PC-9 (cell line): ENCODE measurements at regions not wholly inside any gene's neighbourhood (a gene's known extent, or its start where the extent isn't known, plus 50 kb on each side); places are given as distances from the start of the nearest gene placed in this dataset.

Source experiments
- BruUV-seq: library from RNA; stranded (reverse); fragments of 400-500 nt; replicated peaks from 2 replicates; lab custom pipeline; 2021; lab: Mats Ljungman, UMichigan
- CTCF ChIA-PET: fragments of 300-600 bp; sonication (Branson Sonifier 250); formaldehyde crosslinking; loops from one replicate; lab custom pipeline; 2022; ENCODE audit warnings: antibody characterized with exemption; lab: Charles Lee
- POLR2A ChIA-PET: fragments of 300-600 bp; sonication (Branson Sonifier 250); formaldehyde crosslinking; loops from one replicate; lab custom pipeline; 2022; ENCODE audit warnings: antibody characterized with exemption; ENCODE audit not compliant: unreplicated experiment; lab: Charles Lee
- DNase-seq, 2 experiments: peaks; one replicate each; pipeline versions ENCODE4 v3.0.0 to v3.0.0-alpha.2; 2015 to 2022; ENCODE audit warnings: mixed read lengths in 1 of 2
- H2AFZ ChIP-seq: fragments of 200-600 bp; sonication (generic); 2 replicates; pipeline ENCODE4 v1.8.1; 2017; ENCODE audit warnings: antibody characterized with exemption
- H3F3A ChIP-seq: fragments of 200-600 bp; sonication (generic); 2 replicates; pipeline ENCODE4 v1.8.1; 2017; ENCODE audit warnings: antibody characterized with exemption, mild to moderate bottlenecking, low read depth; ENCODE audit not compliant: insufficient read depth
- H3K27ac ChIP-seq: fragments of 200-600 bp; sonication (generic); 2 replicates; pipeline ENCODE4 v1.6.1; 2016; ENCODE audit warnings: mixed run types
- H3K27me3 ChIP-seq: fragments of 200-600 bp; sonication (generic); 2 replicates; pipeline ENCODE4 v1.6.1; 2016; ENCODE audit warnings: low read depth, mixed run types; ENCODE audit not compliant: insufficient read depth
- H3K36me3 ChIP-seq: fragments of 200-600 bp; sonication (generic); 2 replicates; pipeline ENCODE4 v1.6.1; 2016; ENCODE audit warnings: low read depth, mixed run types
- H3K4me1 ChIP-seq: fragments of 200-600 bp; sonication (generic); replicated peaks from 2 replicates; pipeline ENCODE4 v1.6.1; 2016; ENCODE audit warnings: mixed run types; ENCODE audit not compliant: insufficient read depth
- H3K4me2 ChIP-seq: fragments of 200-600 bp; sonication (generic); 2 replicates; pipeline ENCODE4 v1.6.1; 2017; ENCODE audit warnings: mixed run types
- H3K4me3 ChIP-seq: fragments of 200-600 bp; sonication (generic); 2 replicates; pipeline ENCODE4 v1.6.1; 2016; ENCODE audit warnings: mixed run types
- H3K79me2 ChIP-seq: fragments of 200-600 bp; sonication (generic); 2 replicates; pipeline ENCODE4 v1.6.1; 2017; ENCODE audit warnings: low read depth, mixed run types
- H3K9me2 ChIP-seq: fragments of 200-600 bp; sonication (generic); 2 replicates; pipeline ENCODE4 v1.8.1; 2017; ENCODE audit warnings: mild to moderate bottlenecking; ENCODE audit not compliant: insufficient read depth
- H3K9me3 ChIP-seq: fragments of 200-600 bp; sonication (generic); 2 replicates; pipeline ENCODE4 v1.8.1; 2016; ENCODE audit warnings: low read depth; ENCODE audit not compliant: insufficient read depth
- H4K20me1 ChIP-seq: fragments of 200-600 bp; sonication (generic); 2 replicates; pipeline ENCODE4 v1.8.1; 2017; ENCODE audit not compliant: insufficient read depth
- CTCF ChIP-seq: fragments of 200-600 bp; sonication (generic); conservative IDR thresholded peaks from 2 replicates; pipeline ENCODE4 v1.6.1; 2017; ENCODE audit warnings: mixed run types, antibody characterized with exemption, mild to moderate bottlenecking, moderate library complexity
- EZH2 ChIP-seq: fragments of 200-600 bp; sonication (generic); IDR thresholded peaks from 2 replicates; pipeline ENCODE4 v1.8.0; 2017; ENCODE audit warnings: antibody characterized with exemption, low read depth
- intact Hi-C: fragments of 100-400 bp; cut with micrococcal nuclease; formaldehyde crosslinking; loops from one replicate; pipeline ENCODE4 v1.10.0; 2022; ENCODE audit not compliant: unreplicated experiment

GRCh38 chr11:130622141-130622542 lies 173.7 kb downstream of the ADAMTS15 start:
- no peak overlapping the region for H2AFZ ChIP-seq
- no peak overlapping the region for H3K27ac ChIP-seq
- DNase-seq: peak in 1 of 2 experiments; percentile 45
- ChIA-PET CTCF (no interaction called here), POLR2A (no interaction called here)
- intact Hi-C loops: no loop called here
- no TSS peak for BruUV-seq
- H3K79me2 ChIP-seq: no peaks in the 10 kb centered on the region
- H3K4me2 ChIP-seq: no peak overlapping the region
- H3F3A ChIP-seq: no peaks in the 10 kb centered on the region
- H3K27me3 ChIP-seq: no peaks in the 10 kb centered on the region
- H3K36me3 ChIP-seq: no peaks in the 10 kb centered on the region
- no peaks in the 10 kb centered on the region for H3K9me2 ChIP-seq
- no peaks in the 10 kb centered on the region for H3K4me1 ChIP-seq
- no peaks in the 10 kb centered on the region; the same call in 1 of the 2 replicates for H3K9me3 ChIP-seq
- no peak overlapping the region for H3K4me3 ChIP-seq
- no peaks in the 10 kb centered on the region for H4K20me1 ChIP-seq
- TF ChIP-seq EZH2: no peak

DNA sequence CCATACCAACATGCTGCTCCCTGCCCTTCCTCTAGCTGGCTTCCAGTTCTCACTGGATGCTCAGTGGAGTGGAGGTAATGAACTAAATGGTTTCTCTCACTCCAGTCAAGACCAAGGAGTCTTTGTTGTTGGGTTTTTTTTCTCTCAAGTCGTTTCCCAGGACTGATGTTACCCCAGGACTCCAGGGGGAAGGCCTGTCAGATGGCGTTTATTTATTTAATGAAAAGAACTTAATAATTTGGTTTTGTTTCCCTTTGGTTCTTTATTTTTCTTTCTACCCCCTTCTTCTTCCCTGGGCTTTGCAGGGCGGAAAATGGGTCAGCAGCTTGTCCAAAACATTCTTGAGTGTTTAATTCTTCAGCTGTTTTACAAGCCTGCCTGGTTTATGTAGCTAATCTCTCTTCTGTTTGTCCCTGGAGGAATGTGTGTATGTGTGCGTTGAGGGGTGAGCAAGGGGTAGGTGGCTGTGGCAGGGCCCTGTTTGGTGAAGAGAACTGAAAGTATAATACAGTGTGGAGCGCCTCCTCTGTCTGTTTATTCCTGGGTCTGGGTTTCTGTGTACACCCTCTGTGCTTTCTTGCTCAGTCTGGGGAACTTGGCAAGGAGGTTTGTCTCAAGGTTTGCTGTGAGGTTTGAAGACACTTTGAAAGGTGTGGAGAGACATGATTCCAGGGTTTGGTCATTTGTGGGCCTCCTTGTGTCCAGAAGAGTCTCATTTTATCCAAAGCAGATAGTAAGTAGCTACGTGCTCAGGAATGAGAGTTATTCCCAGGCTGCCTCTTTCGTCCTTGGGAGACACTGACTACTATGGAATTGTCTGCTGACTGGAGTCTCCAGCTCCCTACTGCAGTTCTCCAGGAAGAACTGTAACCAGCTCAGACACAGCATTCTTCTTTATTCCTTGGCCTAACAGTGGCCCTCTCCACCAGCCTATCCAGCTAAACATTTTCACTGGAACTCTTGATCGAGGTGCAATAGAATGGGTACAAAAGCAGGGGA lies 175.5 kb downstream of the ADAMTS15 start:
- Histone ChIP-seq H3F3A (no peaks in the 10 kb centered on the region), H3K9me3 (no peaks in the 10 kb centered on the region), H3K4me1 (0 out of 2 replicates have a peak, but pooled peaks cover 2% of the 10 kb centered on the region), H3K27ac (no peak overlapping the region), H3K9me2 (no peaks in the 10 kb centered on the region), H3K4me2 (no peak overlapping the region), H3K79me2 (no peaks in the 10 kb centered on the region), H2AFZ (no peak overlapping the region), H3K4me3 (no peak overlapping the region), H3K36me3 (no peaks in the 10 kb centered on the region), H3K27me3 (no peaks in the 10 kb centered on the region), H4K20me1 (no peaks in the 10 kb centered on the region)
- intact Hi-C loops: no loop called here
- DNase-seq: no peak
- BruUV-seq: no TSS peak
- ChIA-PET CTCF (no interaction called here), POLR2A (interaction anchor here (0.6 kb wide), 2 partner anchors 107 to 207 kb away, joined by 3 to 7 read pairs; no protein-coding TSS in a partner anchor)
- no peak for TF ChIP-seq EZH2

- BruUV-seq: no TSS peak
- H3K79me2 ChIP-seq: no peaks in the 10 kb centered on the region
- intact Hi-C loops: no loop called here
These were observed 176.6 kb downstream of the ADAMTS15 start for GRCh38 chr11:130624971-130625544.

More at GRCh38 chr11:130624971-130625544, 176.6 kb downstream of the ADAMTS15 start:
- H3K9me2 ChIP-seq: no peaks in the 10 kb centered on the region
- no peaks in the 10 kb centered on the region for H3K27me3 ChIP-seq
- CTCF ChIA-PET: no interaction called here
- H3K27ac ChIP-seq: no peak overlapping the region
- TF ChIP-seq CTCF (no peak), EZH2 (no peak)
- H4K20me1 ChIP-seq: no peaks in the 10 kb centered on the region
- H3K36me3 ChIP-seq: no peaks in the 10 kb centered on the region
- H2AFZ ChIP-seq: no peak overlapping the region
- no peak overlapping the region for H3K4me2 ChIP-seq
- H3K4me1 ChIP-seq: peaks cover 6% of the 10 kb centered on the region; the same call in 1 of the 2 replicates
- H3F3A ChIP-seq: no peaks in the 10 kb centered on the region
- POLR2A ChIA-PET: no interaction called here
- H3K4me3 ChIP-seq: no peak overlapping the region
- H3K9me3 ChIP-seq: no peaks in the 10 kb centered on the region
- no peak for DNase-seq
